GM23338 (cell line): ENCODE measurements at regions not wholly inside any gene's neighbourhood (a gene's known extent, or its start where the extent isn't known, plus 50 kb on each side); places are given as distances from the start of the nearest gene placed in this dataset.
A peak's percentile ranks its signal among the peaks of the same experiment; 100 is the strongest.

Source experiments
- CREB1 ChIP-seq: fragments of 250-450 bp; sonication (Bioruptor Pico); IDR thresholded peaks from 2 replicates; pipeline ENCODE4 v1.5.0; 2020; ENCODE audit warnings: low read depth, mild to moderate bottlenecking, moderate library complexity
- CTCF ChIP-seq, 2 experiments: fragments of 200-600 bp in 1 of 2; sonication (generic) in 1 of 2; conservative IDR thresholded peaks; 2 replicates each; pipeline versions ENCODE4 v1.5.1 to v1.6.1; 2016 to 2017; ENCODE audit warnings: antibody characterized with exemption in 2 of 2, low read depth in 2 of 2, mild to moderate bottlenecking in 2 of 2, moderate library complexity in 1 of 2
- ETS1 ChIP-seq: IDR thresholded peaks from 2 replicates; pipeline ENCODE4 v1.6.1; 2016; ENCODE audit warnings: antibody characterized with exemption
- EZH2 ChIP-seq: fragments of 200-600 bp; sonication (generic); IDR thresholded peaks from one replicate; pipeline ENCODE4 v1.8.0; 2017; ENCODE audit warnings: antibody characterized with exemption, mild to moderate bottlenecking, low read depth; ENCODE audit not compliant: unreplicated experiment
- EZH2phosphoT487 ChIP-seq: fragments of 200-600 bp; sonication (generic); IDR thresholded peaks from one replicate; pipeline ENCODE4 v1.8.1; 2018; ENCODE audit warnings: antibody characterized with exemption; ENCODE audit not compliant: unreplicated experiment
- JUNB ChIP-seq: IDR thresholded peaks from one replicate; pipeline ENCODE4 v1.6.1; 2016; ENCODE audit warnings: antibody characterized with exemption; ENCODE audit not compliant: unreplicated experiment
- NANOG ChIP-seq: IDR thresholded peaks from 2 replicates; pipeline ENCODE4 v1.6.1; 2016; ENCODE audit warnings: antibody characterized with exemption, borderline replicate concordance
- POLR2AphosphoS5 ChIP-seq: IDR thresholded peaks from 2 replicates; pipeline ENCODE4 v1.6.1; 2016; ENCODE audit warnings: antibody characterized with exemption, low read depth
- REST ChIP-seq: IDR thresholded peaks from one replicate; pipeline ENCODE4 v1.6.1; 2018; ENCODE audit warnings: antibody characterized with exemption; ENCODE audit not compliant: unreplicated experiment
- STAT1 ChIP-seq: IDR thresholded peaks from one replicate; pipeline ENCODE4 v1.6.1; 2016; ENCODE audit warnings: antibody characterized with exemption; ENCODE audit not compliant: unreplicated experiment
- ZNF114 ChIP-seq: fragments of 250-450 bp; sonication (Bioruptor Pico); IDR thresholded peaks from 2 replicates; pipeline ENCODE4 v1.5.0; 2020; ENCODE audit warnings: mild to moderate bottlenecking, moderate library complexity
- ZNF331 ChIP-seq: fragments of 250-450 bp; sonication (Bioruptor Pico); IDR thresholded peaks from 2 replicates; pipeline ENCODE4 v1.5.0; 2020; ENCODE audit warnings: low read depth, mild to moderate bottlenecking, moderate library complexity

GRCh38 chr13:47832458-47832972 is 168.6 kb downstream of the SUCLA2 start:
- peak; percentile 39 to 55 for TF ChIP-seq CTCF (conservative IDR thresholded peaks at IDR 0.05; ENCODE audit: low read depth in 2 of 2)
- TF ChIP-seq ETS1, result no peak
- no peak for TF ChIP-seq POLR2AphosphoS5
- no peak for TF ChIP-seq JUNB
- TF ChIP-seq EZH2phosphoT487, result no peak
- no peak for TF ChIP-seq CREB1
- no peak for TF ChIP-seq EZH2
- no peak for TF ChIP-seq REST
- TF ChIP-seq STAT1, result no peak
- no peak for TF ChIP-seq ZNF114 (CRISPR knock-in tag)
- no peak for TF ChIP-seq ZNF331 (CRISPR knock-in tag)
- no peak for TF ChIP-seq NANOG
